ENCODE measurements at regions not wholly inside any gene's neighbourhood (a gene's known extent, or its start where the extent isn't known, plus 50 kb on each side); places are given as distances from the start of the nearest gene placed in this dataset.

DNA sequence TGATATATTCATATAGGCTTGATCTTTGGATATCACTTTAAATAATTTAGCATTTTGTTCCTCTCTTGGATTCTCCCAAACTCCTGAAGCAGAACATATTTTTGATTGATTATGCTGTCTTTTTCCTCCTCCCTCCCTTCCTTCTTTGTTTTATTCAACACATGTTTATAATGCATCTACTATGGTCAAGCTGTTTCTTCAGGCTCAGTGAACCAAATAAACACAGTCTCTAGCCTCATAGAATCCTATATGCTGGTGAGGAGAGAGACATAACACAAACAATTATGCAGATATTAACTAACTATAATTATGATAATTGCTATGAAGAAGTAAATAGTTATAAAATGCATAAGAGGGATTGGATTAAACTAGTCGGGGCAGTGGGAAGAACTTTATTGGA, 1023.6 kb upstream of the RAG2 start:
- no peak overlapping the region for H3K4me2 ChIP-seq (ENCODE audit: low read length)
- H3K4me3 ChIP-seq (ENCODE audit: low read depth, low read length), result no peak overlapping the region
- no peaks in the 10 kb centered on the region for H3K27me3 ChIP-seq (ENCODE audit: control insufficient read depth, insufficient read depth, low read length)
- H3K9me3 ChIP-seq (ENCODE audit: control insufficient read depth, low read length), result no peaks in the 10 kb centered on the region
- H3K4me1 ChIP-seq, result no peaks in the 10 kb centered on the region
- H3K9ac ChIP-seq, result no peak overlapping the region
- no peaks in the 10 kb centered on the region for H3K79me2 ChIP-seq
- H3K36me3 ChIP-seq (ENCODE audit: control insufficient read depth, insufficient read depth, low read length), result no peaks in the 10 kb centered on the region
- no peak overlapping the region for H3K27ac ChIP-seq
- H2AFZ ChIP-seq, result no peak overlapping the region
- TF ChIP-seq, protein P1, sequence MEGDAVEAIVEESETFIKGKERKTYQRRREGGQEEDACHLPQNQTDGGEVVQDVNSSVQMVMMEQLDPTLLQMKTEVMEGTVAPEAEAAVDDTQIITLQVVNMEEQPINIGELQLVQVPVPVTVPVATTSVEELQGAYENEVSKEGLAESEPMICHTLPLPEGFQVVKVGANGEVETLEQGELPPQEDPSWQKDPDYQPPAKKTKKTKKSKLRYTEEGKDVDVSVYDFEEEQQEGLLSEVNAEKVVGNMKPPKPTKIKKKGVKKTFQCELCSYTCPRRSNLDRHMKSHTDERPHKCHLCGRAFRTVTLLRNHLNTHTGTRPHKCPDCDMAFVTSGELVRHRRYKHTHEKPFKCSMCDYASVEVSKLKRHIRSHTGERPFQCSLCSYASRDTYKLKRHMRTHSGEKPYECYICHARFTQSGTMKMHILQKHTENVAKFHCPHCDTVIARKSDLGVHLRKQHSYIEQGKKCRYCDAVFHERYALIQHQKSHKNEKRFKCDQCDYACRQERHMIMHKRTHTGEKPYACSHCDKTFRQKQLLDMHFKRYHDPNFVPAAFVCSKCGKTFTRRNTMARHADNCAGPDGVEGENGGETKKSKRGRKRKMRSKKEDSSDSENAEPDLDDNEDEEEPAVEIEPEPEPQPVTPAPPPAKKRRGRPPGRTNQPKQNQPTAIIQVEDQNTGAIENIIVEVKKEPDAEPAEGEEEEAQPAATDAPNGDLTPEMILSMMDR (IDR thresholded peaks at IDR 0.05), result no peak

DNA sequence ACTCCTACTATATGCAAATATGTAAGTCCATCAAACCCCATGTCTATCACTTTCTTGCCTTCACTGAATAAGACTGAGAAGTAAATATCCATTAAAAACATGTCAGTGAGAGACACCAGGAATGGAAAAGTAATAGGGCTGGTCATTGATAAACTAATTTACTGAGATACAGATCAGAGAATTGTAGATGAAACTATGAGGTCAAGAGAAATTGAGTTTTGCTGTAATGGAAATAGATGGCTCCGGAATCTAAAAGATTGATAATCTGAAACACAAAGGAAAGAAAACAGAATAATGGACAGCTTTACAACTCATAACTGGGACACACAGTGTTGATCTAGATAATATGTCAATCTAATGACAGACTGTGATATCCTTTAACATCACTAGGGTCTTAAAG, 1018.3 kb upstream of the RAG2 start:
- no peak overlapping the region for H3K9ac ChIP-seq
- no peak overlapping the region for H3K4me2 ChIP-seq (ENCODE audit: low read length)
- no peaks in the 10 kb centered on the region for H3K27me3 ChIP-seq (ENCODE audit: control insufficient read depth, insufficient read depth, low read length)
- no peak overlapping the region for H2AFZ ChIP-seq
- no peak overlapping the region for H3K4me3 ChIP-seq (ENCODE audit: low read depth, low read length)
- no peaks in the 10 kb centered on the region for H3K9me3 ChIP-seq (ENCODE audit: control insufficient read depth, low read length)
- H3K27ac ChIP-seq, result no peak overlapping the region
- H3K4me1 ChIP-seq, result no peaks in the 10 kb centered on the region
- no peaks in the 10 kb centered on the region for H3K79me2 ChIP-seq
- H3K36me3 ChIP-seq (ENCODE audit: control insufficient read depth, insufficient read depth, low read length), result no peaks in the 10 kb centered on the region
- TF ChIP-seq, protein P1 (IDR thresholded peaks at IDR 0.05), result no peak

DNA sequence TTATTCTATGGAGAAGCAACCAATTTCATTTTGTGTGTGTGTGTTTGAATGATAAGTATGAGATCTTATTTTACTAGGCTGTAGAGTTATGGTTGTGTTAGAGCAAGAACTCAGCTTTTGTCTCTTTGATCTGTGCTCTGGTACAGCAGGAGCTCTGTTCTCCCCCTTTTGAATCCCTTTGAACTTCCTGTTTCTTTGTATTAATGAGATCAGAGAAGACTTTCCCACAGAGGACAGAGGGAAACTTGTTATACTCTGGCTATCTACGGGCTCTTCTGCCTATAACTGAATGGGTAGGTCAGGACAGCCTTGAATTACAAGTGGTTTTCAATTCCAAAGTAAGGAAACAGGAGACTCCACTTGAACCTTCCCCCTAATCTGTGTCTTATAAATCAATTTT, 1015.0 kb upstream of the RAG2 start:
- no peaks in the 10 kb centered on the region for H3K9me3 ChIP-seq (ENCODE audit: control insufficient read depth, low read length)
- no peak overlapping the region for H3K27ac ChIP-seq
- no peaks in the 10 kb centered on the region for H3K79me2 ChIP-seq
- no peak overlapping the region for H3K9ac ChIP-seq
- no peaks in the 10 kb centered on the region for H3K4me1 ChIP-seq
- no peak overlapping the region for H3K4me3 ChIP-seq (ENCODE audit: low read depth, low read length)
- no peak overlapping the region for H3K4me2 ChIP-seq (ENCODE audit: low read length)
- H3K27me3 ChIP-seq (ENCODE audit: control insufficient read depth, insufficient read depth, low read length), result no peaks in the 10 kb centered on the region
- TF ChIP-seq, protein P1 (IDR thresholded peaks at IDR 0.05), result no peak
- H3K36me3 ChIP-seq (ENCODE audit: control insufficient read depth, insufficient read depth, low read length), result no peaks in the 10 kb centered on the region
- no peak overlapping the region for H2AFZ ChIP-seq

DNA sequence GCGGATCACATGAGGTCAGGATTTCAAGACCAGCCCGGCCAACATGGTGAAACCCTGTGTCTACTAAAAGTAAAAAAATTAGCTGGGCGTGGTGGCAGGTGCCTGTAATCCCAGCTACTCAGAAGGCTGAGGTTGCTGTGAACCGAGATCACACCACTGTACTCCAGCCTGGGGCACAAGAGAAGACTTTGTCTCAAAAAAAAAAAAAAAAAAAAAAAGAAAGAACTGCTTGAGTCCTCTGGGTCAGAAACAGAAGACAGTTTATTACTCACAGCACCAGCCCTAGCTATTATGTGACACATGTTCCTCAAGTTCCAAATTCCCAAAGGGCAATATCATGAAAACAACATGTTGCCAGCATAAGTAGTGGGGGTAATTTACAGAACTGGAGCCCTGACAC, 1014.1 kb upstream of the RAG2 start:
- Histone ChIP-seq H3K4me1 (no peaks in the 10 kb centered on the region), H3K4me2 (ENCODE audit: low read length) (no peak overlapping the region), H3K27ac (no peak overlapping the region), H2AFZ (no peak overlapping the region), H3K36me3 (ENCODE audit: control insufficient read depth, insufficient read depth, low read length) (no peaks in the 10 kb centered on the region), H3K9me3 (ENCODE audit: control insufficient read depth, low read length) (no peaks in the 10 kb centered on the region), H3K27me3 (ENCODE audit: control insufficient read depth, insufficient read depth, low read length) (no peaks in the 10 kb centered on the region), H3K4me3 (ENCODE audit: low read depth, low read length) (no peak overlapping the region), H3K9ac (no peak overlapping the region), H3K79me2 (no peaks in the 10 kb centered on the region)
- TF ChIP-seq, protein P1 (IDR thresholded peaks at IDR 0.05), result no peak

DNA sequence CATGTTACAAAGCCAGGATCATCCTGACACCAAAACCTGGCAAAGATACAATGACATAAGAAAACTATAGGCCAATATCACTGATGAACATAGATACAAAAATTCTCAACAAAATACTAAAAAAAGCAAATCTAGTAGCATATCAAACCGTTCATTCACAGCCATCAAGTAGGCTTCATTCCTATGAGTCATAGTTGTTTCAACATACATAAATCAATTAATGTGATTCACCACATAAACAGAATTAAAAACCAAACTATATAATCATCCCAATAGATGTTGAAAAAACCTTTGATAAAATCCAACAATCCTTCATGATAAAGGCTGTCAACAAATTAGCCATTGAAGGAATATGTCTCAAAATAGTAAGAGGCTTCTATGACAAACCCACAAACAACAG, 1007.2 kb upstream of the RAG2 start:
- Histone ChIP-seq H3K79me2 (no peaks in the 10 kb centered on the region), H3K9ac (no peak overlapping the region), H3K27ac (no peak overlapping the region), H3K27me3 (ENCODE audit: control insufficient read depth, insufficient read depth, low read length) (no peaks in the 10 kb centered on the region), H3K4me2 (ENCODE audit: low read length) (no peak overlapping the region), H3K9me3 (ENCODE audit: control insufficient read depth, low read length) (no peaks in the 10 kb centered on the region), H3K4me3 (ENCODE audit: low read depth, low read length) (no peak overlapping the region), H3K4me1 (no peaks in the 10 kb centered on the region), H3K36me3 (ENCODE audit: control insufficient read depth, insufficient read depth, low read length) (no peaks in the 10 kb centered on the region), H2AFZ (no peak overlapping the region)
- TF ChIP-seq, protein P1 (IDR thresholded peaks at IDR 0.05), result no peak
